ENCODE measurements at regions not wholly inside any gene's neighbourhood (a gene's known extent, or its start where the extent isn't known, plus 50 kb on each side); places are given as distances from the start of the nearest gene placed in this dataset.

- Histone ChIP-seq H3K27me3 (ENCODE audit: control insufficient read depth in 4 of 4, insufficient read depth in 4 of 4, low read length in 3 of 4) (no peaks in the 10 kb centered on the region), H3K36me3 (ENCODE audit: control insufficient read depth in 4 of 4, insufficient read depth in 3 of 4, low read depth in 1 of 4, low read length in 3 of 4) (no peaks in the 10 kb centered on the region), H3K4me1 (ENCODE audit: control insufficient read depth in 4 of 4, insufficient read depth in 4 of 4, low read length in 3 of 4) (no peaks in the 10 kb centered on the region), H3K9me3 (ENCODE audit: control insufficient read depth in 4 of 4, low read length in 3 of 4) (no peaks in the 10 kb centered on the region), H3K27ac (ENCODE audit: low read depth in 1 of 2, low read length in 2 of 2) (no peak overlapping the region), H3K4me3 (ENCODE audit: low read depth in 1 of 3, low read length in 3 of 3) (no peak overlapping the region), H3K9ac (ENCODE audit: low read depth in 1 of 2, low read length in 2 of 2) (no peak overlapping the region)
- TF ChIP-seq FOXA1 (IDR thresholded peaks at IDR 0.05), result no peak
- TF ChIP-seq CTCF (IDR thresholded peaks at IDR 0.05; ENCODE audit: low read depth, low read length, missing input control), result no peak
- no peak for TF ChIP-seq HNF4A (conservative IDR thresholded peaks at IDR 0.05)
- no peak for TF ChIP-seq YY1 (IDR thresholded peaks at IDR 0.05)
- TF ChIP-seq TAF1 (conservative IDR thresholded peaks at IDR 0.05), result no peak
- no peak for DNase-seq (ENCODE audit: low spot score)
Observed at GRCh38 chr4:125843947-125844346, 529.2 kb downstream of the FAT4 start.

- Histone ChIP-seq H3K4me1 (ENCODE audit: control insufficient read depth in 4 of 4, insufficient read depth in 4 of 4, low read length in 3 of 4) (no peaks in the 10 kb centered on the region), H3K9ac (ENCODE audit: low read depth in 1 of 2, low read length in 2 of 2) (no peak overlapping the region), H3K9me3 (ENCODE audit: control insufficient read depth in 4 of 4, low read length in 3 of 4) (no peaks in the 10 kb centered on the region), H3K27ac (ENCODE audit: low read depth in 1 of 2, low read length in 2 of 2) (no peak overlapping the region), H3K4me3 (ENCODE audit: low read depth in 1 of 3, low read length in 3 of 3) (no peak overlapping the region), H3K36me3 (ENCODE audit: control insufficient read depth in 4 of 4, insufficient read depth in 3 of 4, low read depth in 1 of 4, low read length in 3 of 4) (no peaks in the 10 kb centered on the region), H3K27me3 (ENCODE audit: control insufficient read depth in 4 of 4, insufficient read depth in 4 of 4, low read length in 3 of 4) (no peaks in the 10 kb centered on the region)
- DNase-seq (ENCODE audit: low spot score), result no peak
- 84% methylated on average over 3 of the region's 3 CpGs for WGBS
- TF ChIP-seq GABPA (IDR thresholded peaks at IDR 0.05 in 1 of 2, conservative IDR thresholded peaks at IDR 0.05 in 1 of 2) (no peak), JUND (IDR thresholded peaks at IDR 0.05) (no peak)
Observed at GRCh38 chr4:125847518-125847917, 532.8 kb downstream of the FAT4 start.

GRCh38 chr4:125849869-125850268 lies 535.1 kb downstream of the FAT4 start:
- TF ChIP-seq ZBTB33 (IDR thresholded peaks at IDR 0.05) (no peak), RAD21 (IDR thresholded peaks at IDR 0.05) (no peak), ATF3 (IDR thresholded peaks at IDR 0.05) (no peak), YY1 (IDR thresholded peaks at IDR 0.05) (no peak), JUND (IDR thresholded peaks at IDR 0.05) (no peak), EGR1 (IDR thresholded peaks at IDR 0.05; ENCODE audit: low read depth in 2 of 2) (no peak), SP1 (IDR thresholded peaks at IDR 0.05) (no peak), MAX (IDR thresholded peaks at IDR 0.05) (no peak), HNF4G (IDR thresholded peaks at IDR 0.05) (no peak), HNF4A (conservative IDR thresholded peaks at IDR 0.05) (no peak), GABPA (IDR thresholded peaks at IDR 0.05 in 1 of 2, conservative IDR thresholded peaks at IDR 0.05 in 1 of 2) (no peak), FOXA1 (IDR thresholded peaks at IDR 0.05) (no peak), TAF1 (conservative IDR thresholded peaks at IDR 0.05) (no peak), NR2F2 (IDR thresholded peaks at IDR 0.05) (no peak), REST (IDR thresholded peaks at IDR 0.05) (no peak), RXRA (IDR thresholded peaks at IDR 0.05) (no peak), FOXA2 (IDR thresholded peaks at IDR 0.05) (no peak), CTCF (IDR thresholded peaks at IDR 0.05; ENCODE audit: low read depth, low read length, missing input control) (no peak)
- Histone ChIP-seq H3K36me3 (ENCODE audit: control insufficient read depth in 4 of 4, insufficient read depth in 3 of 4, low read depth in 1 of 4, low read length in 3 of 4) (no peaks in the 10 kb centered on the region), H3K9me3 (ENCODE audit: control insufficient read depth in 4 of 4, low read length in 3 of 4) (no peaks in the 10 kb centered on the region), H3K27ac (ENCODE audit: low read depth in 1 of 2, low read length in 2 of 2) (no peak overlapping the region), H3K27me3 (ENCODE audit: control insufficient read depth in 4 of 4, insufficient read depth in 4 of 4, low read length in 3 of 4) (no peaks in the 10 kb centered on the region), H3K4me1 (ENCODE audit: control insufficient read depth in 4 of 4, insufficient read depth in 4 of 4, low read length in 3 of 4) (no peaks in the 10 kb centered on the region), H3K9ac (ENCODE audit: low read depth in 1 of 2, low read length in 2 of 2) (no peak overlapping the region), H3K4me3 (ENCODE audit: low read depth in 1 of 3, low read length in 3 of 3) (no peak overlapping the region)
- no peak for DNase-seq (ENCODE audit: low spot score)
